ENCODE measurements at regions not wholly inside any gene's neighbourhood (a gene's known extent, or its start where the extent isn't known, plus 50 kb on each side); places are given as distances from the start of the nearest gene placed in this dataset.

GRCh38 chr5:117759849-117760499 lies 1185.4 kb upstream of the SEMA6A start:
- no peaks in the 10 kb centered on the region for H3K27me3 ChIP-seq
- H3K36me3 ChIP-seq = no peaks in the 10 kb centered on the region
- DNase-seq (ENCODE audit: low spot score in 2 of 2) = no peak
- no peaks in the 10 kb centered on the region for H3K9me3 ChIP-seq
- TF ChIP-seq POLR2A (IDR thresholded peaks at IDR 0.05) (no peak), EP300 (IDR thresholded peaks at IDR 0.05) (no peak), POLR2AphosphoS5 (IDR thresholded peaks at IDR 0.05) (no peak), CTCF (IDR thresholded peaks at IDR 0.05) (no peak)
- H3K4me1 ChIP-seq = no peaks in the 10 kb centered on the region
- no peak overlapping the region for H3K27ac ChIP-seq
- 59% methylated on average over 4 of the region's 4 CpGs for WGBS
- H3K4me3 ChIP-seq = no peak overlapping the region

GRCh38 chr5:117752403-117752802 lies 1177.8 kb upstream of the SEMA6A start:
- no peaks in the 10 kb centered on the region for H3K4me1 ChIP-seq
- no peaks in the 10 kb centered on the region for H3K27me3 ChIP-seq
- H3K9me3 ChIP-seq = no peaks in the 10 kb centered on the region
- no peak overlapping the region for H3K4me3 ChIP-seq
- no peak for TF ChIP-seq EP300 (IDR thresholded peaks at IDR 0.05)
- no peak overlapping the region for H3K27ac ChIP-seq
- 90% methylated on average over 2 of the region's 2 CpGs for WGBS
- DNase-seq (ENCODE audit: low spot score in 2 of 2) = no peak
- no peaks in the 10 kb centered on the region for H3K36me3 ChIP-seq

GRCh38 chr5:117748336-117748735 lies 1173.7 kb upstream of the SEMA6A start:
- TF ChIP-seq POLR2AphosphoS5 (IDR thresholded peaks at IDR 0.05) = no peak
- TF ChIP-seq CTCF (IDR thresholded peaks at IDR 0.05) = no peak
- no peak for TF ChIP-seq POLR2A (IDR thresholded peaks at IDR 0.05)
- no peak for TF ChIP-seq EP300 (IDR thresholded peaks at IDR 0.05)
- Histone ChIP-seq H3K27me3 (no peaks in the 10 kb centered on the region), H3K4me1 (no peaks in the 10 kb centered on the region), H3K36me3 (no peaks in the 10 kb centered on the region), H3K9me3 (no peaks in the 10 kb centered on the region), H3K4me3 (no peak overlapping the region), H3K27ac (no peak overlapping the region)
- DNase-seq (ENCODE audit: low spot score in 2 of 2) = no peak
- 89% methylated on average over 5 of the region's 5 CpGs for WGBS

- TF ChIP-seq POLR2AphosphoS5 (IDR thresholded peaks at IDR 0.05) (no peak), POLR2A (IDR thresholded peaks at IDR 0.05) (no peak), CTCF (IDR thresholded peaks at IDR 0.05) (no peak), EP300 (IDR thresholded peaks at IDR 0.05) (no peak)
- no peaks in the 10 kb centered on the region for H3K9me3 ChIP-seq
- H3K36me3 ChIP-seq = no peaks in the 10 kb centered on the region
- H3K27me3 ChIP-seq = no peaks in the 10 kb centered on the region
- 83% methylated on average over 5 of the region's 5 CpGs for WGBS
- no peak overlapping the region for H3K4me3 ChIP-seq
- no peaks in the 10 kb centered on the region for H3K4me1 ChIP-seq
- no peak overlapping the region for H3K27ac ChIP-seq
- DNase-seq (ENCODE audit: low spot score in 2 of 2) = no peak
Observed at GRCh38 chr5:117743337-117743736, 1168.7 kb upstream of the SEMA6A start.

GRCh38 chr5:117741655-117742206 lies 1167.1 kb upstream of the SEMA6A start:
- H3K36me3 ChIP-seq = no peaks in the 10 kb centered on the region
- no peaks in the 10 kb centered on the region for H3K27me3 ChIP-seq
- no peaks in the 10 kb centered on the region for H3K9me3 ChIP-seq
- no peak overlapping the region for H3K4me3 ChIP-seq
- no peak for DNase-seq (ENCODE audit: low spot score in 2 of 2)
- no peak overlapping the region for H3K27ac ChIP-seq
- no peak for TF ChIP-seq POLR2AphosphoS5 (IDR thresholded peaks at IDR 0.05)
- no peak for TF ChIP-seq EP300 (IDR thresholded peaks at IDR 0.05)
- TF ChIP-seq POLR2A (IDR thresholded peaks at IDR 0.05) = no peak
- no peak for TF ChIP-seq CTCF (IDR thresholded peaks at IDR 0.05)
- WGBS = 55% methylated on average over 1 of the region's 1 CpG
- H3K4me1 ChIP-seq = no peaks in the 10 kb centered on the region

- H3K4me3 ChIP-seq = no peak overlapping the region
- no peak overlapping the region for H3K27ac ChIP-seq
- no peaks in the 10 kb centered on the region for H3K9me3 ChIP-seq
- DNase-seq (ENCODE audit: low spot score in 2 of 2) = no peak
- no peaks in the 10 kb centered on the region for H3K27me3 ChIP-seq
- TF ChIP-seq CTCF (IDR thresholded peaks at IDR 0.05) = no peak
- no peak for TF ChIP-seq POLR2A (IDR thresholded peaks at IDR 0.05)
- no peak for TF ChIP-seq EP300 (IDR thresholded peaks at IDR 0.05)
- no peak for TF ChIP-seq POLR2AphosphoS5 (IDR thresholded peaks at IDR 0.05)
- H3K36me3 ChIP-seq = no peaks in the 10 kb centered on the region
- no peaks in the 10 kb centered on the region for H3K4me1 ChIP-seq
Observed at GRCh38 chr5:117740268-117740667, 1165.6 kb upstream of the SEMA6A start.
